ENCODE measurements at regions not wholly inside any gene's neighbourhood (a gene's known extent, or its start where the extent isn't known, plus 50 kb on each side); places are given as distances from the start of the nearest gene placed in this dataset.

GRCh38 chr5:3412146-3412545 lies 183.5 kb upstream of the IRX1 start:
- no peak overlapping the region for H3K4me3 ChIP-seq (ENCODE audit: low read depth, low read length)

GRCh38 chr5:3411363-3411762 lies 184.3 kb upstream of the IRX1 start:
- H3K4me3 ChIP-seq (ENCODE audit: low read depth, low read length): no peak overlapping the region
- DNase-seq (ENCODE audit: low read depth): no peak

More at GRCh38 chr5:3412146-3412545, 183.5 kb upstream of the IRX1 start:
- no peak for DNase-seq (ENCODE audit: low read depth)

GRCh38 chr5:3401635-3402034 lies 194.0 kb upstream of the IRX1 start:
- no peak overlapping the region for H3K4me3 ChIP-seq (ENCODE audit: low read depth, low read length)
- no peak for DNase-seq (ENCODE audit: low read depth)

GRCh38 chr5:3400659-3401058 lies 195.0 kb upstream of the IRX1 start:
- no peak for DNase-seq (ENCODE audit: low read depth)

GRCh38 chr5:3394891-3395599 lies 200.6 kb upstream of the IRX1 start:
- DNase-seq (ENCODE audit: low read depth): no peak
- H3K4me3 ChIP-seq (ENCODE audit: low read depth, low read length): no peak overlapping the region

More at GRCh38 chr5:3400659-3401058, 195.0 kb upstream of the IRX1 start:
- no peak overlapping the region for H3K4me3 ChIP-seq (ENCODE audit: low read depth, low read length)

- no peak for DNase-seq (ENCODE audit: low read depth)
- no peak overlapping the region for H3K4me3 ChIP-seq (ENCODE audit: low read depth, low read length)
These were observed 201.6 kb upstream of the IRX1 start for GRCh38 chr5:3393920-3394597.

- no peak overlapping the region for H3K4me3 ChIP-seq (ENCODE audit: low read depth, low read length)
- DNase-seq (ENCODE audit: low read depth): no peak
These were observed 202.3 kb upstream of the IRX1 start for GRCh38 chr5:3393122-3393919.

- no peak for DNase-seq (ENCODE audit: low read depth)
- no peak overlapping the region for H3K4me3 ChIP-seq (ENCODE audit: low read depth, low read length)
These were observed 203.2 kb upstream of the IRX1 start for GRCh38 chr5:3392306-3392939.

- no peak overlapping the region for H3K4me3 ChIP-seq (ENCODE audit: low read depth, low read length)
- no peak for DNase-seq (ENCODE audit: low read depth)
These were observed 204.4 kb upstream of the IRX1 start for GRCh38 chr5:3391210-3391609.

- no peak overlapping the region for H3K4me3 ChIP-seq (ENCODE audit: low read depth, low read length)
- DNase-seq (ENCODE audit: low read depth): no peak
These were observed 206.1 kb upstream of the IRX1 start for GRCh38 chr5:3389471-3390026.

GRCh38 chr5:3386637-3387036 lies 209.0 kb upstream of the IRX1 start:
- no peak for DNase-seq (ENCODE audit: low read depth)
- H3K4me3 ChIP-seq (ENCODE audit: low read depth, low read length): no peak overlapping the region

GRCh38 chr5:3385991-3386519 lies 209.6 kb upstream of the IRX1 start:
- no peak for DNase-seq (ENCODE audit: low read depth)
- H3K4me3 ChIP-seq (ENCODE audit: low read depth, low read length): no peak overlapping the region

- no peak overlapping the region for H3K4me3 ChIP-seq (ENCODE audit: low read depth, low read length)
- DNase-seq (ENCODE audit: low read depth): no peak
These were observed 211.1 kb upstream of the IRX1 start for GRCh38 chr5:3384531-3384930.

- no peak for DNase-seq (ENCODE audit: low read depth)
- no peak overlapping the region for H3K4me3 ChIP-seq (ENCODE audit: low read depth, low read length)
These were observed 212.8 kb upstream of the IRX1 start for GRCh38 chr5:3382782-3383181.

- no peak overlapping the region for H3K4me3 ChIP-seq (ENCODE audit: low read depth, low read length)
- DNase-seq (ENCODE audit: low read depth): no peak
These were observed 213.5 kb upstream of the IRX1 start for GRCh38 chr5:3382151-3382550.

GRCh38 chr5:3381206-3381825 lies 214.3 kb upstream of the IRX1 start:
- no peak for DNase-seq (ENCODE audit: low read depth)
- H3K4me3 ChIP-seq (ENCODE audit: low read depth, low read length): no peak overlapping the region

- no peak overlapping the region for H3K4me3 ChIP-seq (ENCODE audit: low read depth, low read length)
- no peak for DNase-seq (ENCODE audit: low read depth)
These were observed 214.9 kb upstream of the IRX1 start for GRCh38 chr5:3380689-3381088.

- DNase-seq (ENCODE audit: low read depth): no peak
- no peak overlapping the region for H3K4me3 ChIP-seq (ENCODE audit: low read depth, low read length)
These were observed 217.8 kb upstream of the IRX1 start for GRCh38 chr5:3377831-3378230.

GRCh38 chr5:3377176-3377575 lies 218.5 kb upstream of the IRX1 start:
- no peak overlapping the region for H3K4me3 ChIP-seq (ENCODE audit: low read depth, low read length)
- no peak for DNase-seq (ENCODE audit: low read depth)
